ENCODE measurements at regions not wholly inside any gene's neighbourhood (a gene's known extent, or its start where the extent isn't known, plus 50 kb on each side); places are given as distances from the start of the nearest gene placed in this dataset.

DNA sequence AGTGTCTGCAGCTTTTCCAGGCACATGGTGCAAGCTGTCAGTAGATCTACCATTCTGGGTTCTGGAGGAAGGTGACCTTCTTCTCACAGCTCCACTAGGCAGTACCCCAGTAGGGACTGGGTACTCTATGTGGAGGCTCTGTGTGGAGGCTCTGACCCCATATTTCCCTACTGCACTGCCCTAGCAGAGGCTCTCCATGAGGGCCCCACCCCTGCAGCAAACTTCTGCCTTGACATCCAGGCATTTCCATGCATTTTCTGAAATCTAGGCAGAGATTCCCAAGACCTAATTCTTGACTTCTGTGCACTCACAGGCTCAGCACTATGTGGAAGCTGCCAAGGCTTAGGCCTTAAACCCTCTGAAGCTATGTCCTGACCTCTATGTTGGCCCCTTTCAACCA lies 1060.0 kb downstream of the NAALADL2 start:
- H3K4me3 ChIP-seq (ENCODE audit: low read depth, low read length) = no peak overlapping the region
- in situ Hi-C loops (cut with HindIII; ENCODE audit: low sequenced_read_pairs) = no loop called here
- DNase-seq (ENCODE audit: low read depth, low spot score) = no peak
- TF ChIP-seq, protein P1, sequence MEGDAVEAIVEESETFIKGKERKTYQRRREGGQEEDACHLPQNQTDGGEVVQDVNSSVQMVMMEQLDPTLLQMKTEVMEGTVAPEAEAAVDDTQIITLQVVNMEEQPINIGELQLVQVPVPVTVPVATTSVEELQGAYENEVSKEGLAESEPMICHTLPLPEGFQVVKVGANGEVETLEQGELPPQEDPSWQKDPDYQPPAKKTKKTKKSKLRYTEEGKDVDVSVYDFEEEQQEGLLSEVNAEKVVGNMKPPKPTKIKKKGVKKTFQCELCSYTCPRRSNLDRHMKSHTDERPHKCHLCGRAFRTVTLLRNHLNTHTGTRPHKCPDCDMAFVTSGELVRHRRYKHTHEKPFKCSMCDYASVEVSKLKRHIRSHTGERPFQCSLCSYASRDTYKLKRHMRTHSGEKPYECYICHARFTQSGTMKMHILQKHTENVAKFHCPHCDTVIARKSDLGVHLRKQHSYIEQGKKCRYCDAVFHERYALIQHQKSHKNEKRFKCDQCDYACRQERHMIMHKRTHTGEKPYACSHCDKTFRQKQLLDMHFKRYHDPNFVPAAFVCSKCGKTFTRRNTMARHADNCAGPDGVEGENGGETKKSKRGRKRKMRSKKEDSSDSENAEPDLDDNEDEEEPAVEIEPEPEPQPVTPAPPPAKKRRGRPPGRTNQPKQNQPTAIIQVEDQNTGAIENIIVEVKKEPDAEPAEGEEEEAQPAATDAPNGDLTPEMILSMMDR (IDR thresholded peaks at IDR 0.05; ENCODE audit: low read depth, low read length) = no peak

DNA sequence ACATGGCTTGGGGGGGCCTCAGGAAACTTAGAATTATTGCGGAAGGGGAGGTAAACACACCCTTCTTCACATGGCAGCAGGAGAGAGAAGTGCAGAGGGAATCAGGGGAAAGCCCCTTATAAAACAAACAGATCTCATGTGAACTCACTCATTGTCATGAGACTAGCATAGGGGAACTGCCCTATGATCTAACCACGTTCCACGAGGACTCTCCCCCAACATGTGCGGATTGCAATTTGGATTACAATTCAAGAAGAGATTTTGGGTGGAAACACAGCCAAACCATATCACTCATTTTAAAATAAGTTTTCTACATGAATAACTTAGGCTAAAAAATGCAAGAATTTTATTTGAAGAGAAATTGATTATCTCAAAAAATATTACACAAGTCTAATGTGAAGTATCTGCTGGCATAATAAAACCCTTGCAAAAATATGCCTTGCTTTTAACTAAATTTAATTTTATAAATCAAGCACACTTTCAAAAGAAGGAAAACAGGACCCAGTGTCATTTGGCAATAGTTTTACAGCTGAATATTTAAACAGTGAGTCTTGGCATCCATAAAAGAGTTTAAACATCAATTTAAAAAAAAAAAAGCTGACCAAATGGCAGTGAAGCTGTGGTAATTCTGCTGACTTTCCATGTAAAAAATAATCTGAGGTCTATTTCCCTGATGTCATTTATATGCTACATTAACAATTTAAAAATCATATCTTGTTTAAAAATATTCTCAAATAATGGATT lies 1057.2 kb downstream of the NAALADL2 start:
- DNase-seq (ENCODE audit: low read depth, low spot score) = no peak
- TF ChIP-seq, protein P1 (IDR thresholded peaks at IDR 0.05; ENCODE audit: low read depth, low read length) = no peak
- H3K4me3 ChIP-seq (ENCODE audit: low read depth, low read length) = no peak overlapping the region
- in situ Hi-C loops (cut with HindIII; ENCODE audit: low sequenced_read_pairs) = no loop called here

DNA sequence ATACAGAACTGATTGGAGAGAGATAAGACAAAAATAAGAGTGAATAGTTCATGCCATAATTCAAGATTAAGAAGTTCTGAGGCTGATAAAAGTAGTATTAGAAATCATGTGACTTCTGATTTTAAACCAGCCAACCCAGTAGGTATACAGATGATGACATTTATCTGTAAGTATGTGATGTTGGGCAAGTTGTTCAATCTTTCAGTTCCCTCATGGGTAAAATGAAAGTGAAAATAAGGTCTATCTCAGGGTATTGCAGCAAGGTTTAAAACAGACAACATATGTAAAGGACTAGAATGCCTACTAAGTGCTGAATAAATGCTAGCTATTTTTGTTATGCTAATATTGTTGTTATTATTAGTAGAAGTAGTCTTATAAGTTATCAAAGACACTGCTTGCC lies 1055.7 kb downstream of the NAALADL2 start:
- TF ChIP-seq, protein P1 (IDR thresholded peaks at IDR 0.05; ENCODE audit: low read depth, low read length) = no peak
- in situ Hi-C loops (cut with HindIII; ENCODE audit: low sequenced_read_pairs) = no loop called here
- no peak for DNase-seq (ENCODE audit: low read depth, low spot score)
- no peak overlapping the region for H3K4me3 ChIP-seq (ENCODE audit: low read depth, low read length)

DNA sequence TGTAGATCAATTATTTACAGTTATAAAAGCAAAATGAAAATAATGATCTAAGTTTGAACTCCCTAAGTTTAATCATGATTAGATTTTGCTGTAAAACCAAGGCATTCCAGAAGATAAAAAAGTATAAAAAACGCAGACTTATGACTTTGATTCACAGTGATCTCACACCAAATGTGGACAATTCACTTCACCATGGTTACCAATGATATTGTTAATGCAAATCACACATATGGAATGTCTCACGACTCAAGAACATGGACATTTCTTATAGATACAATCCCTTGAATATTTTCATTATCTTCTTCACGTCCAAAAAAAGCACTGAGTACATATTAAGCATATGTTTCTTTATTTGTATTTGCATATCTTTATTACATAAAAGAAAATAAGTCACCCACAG lies 1054.2 kb downstream of the NAALADL2 start:
- H3K4me3 ChIP-seq (ENCODE audit: low read depth, low read length) = no peak overlapping the region
- TF ChIP-seq, protein P1 (IDR thresholded peaks at IDR 0.05; ENCODE audit: low read depth, low read length) = no peak
- in situ Hi-C loops (cut with HindIII; ENCODE audit: low sequenced_read_pairs) = no loop called here
- DNase-seq (ENCODE audit: low read depth, low spot score) = no peak

DNA sequence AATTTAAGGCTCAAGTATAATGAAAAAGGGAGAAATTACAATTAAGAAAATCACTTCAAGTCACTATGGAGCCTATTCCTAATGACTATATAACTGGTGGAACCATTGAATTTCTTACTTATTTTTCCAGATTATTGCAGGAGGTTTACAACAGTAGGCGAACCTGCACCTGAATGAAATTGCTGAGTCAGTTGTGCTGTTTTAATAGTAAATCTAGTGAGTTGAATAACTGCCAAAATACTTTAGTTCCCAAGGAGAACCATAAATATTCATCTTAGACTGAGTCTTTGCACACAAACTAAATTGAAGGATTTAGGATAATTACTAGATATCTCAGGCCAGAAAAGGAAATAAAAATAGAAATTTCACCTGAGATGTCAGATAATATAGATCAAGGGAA lies 1052.8 kb downstream of the NAALADL2 start:
- H3K4me3 ChIP-seq (ENCODE audit: low read depth, low read length) = no peak overlapping the region
- in situ Hi-C loops (cut with HindIII; ENCODE audit: low sequenced_read_pairs) = no loop called here
- DNase-seq (ENCODE audit: low read depth, low spot score) = no peak
- TF ChIP-seq, protein P1 (IDR thresholded peaks at IDR 0.05; ENCODE audit: low read depth, low read length) = no peak

DNA sequence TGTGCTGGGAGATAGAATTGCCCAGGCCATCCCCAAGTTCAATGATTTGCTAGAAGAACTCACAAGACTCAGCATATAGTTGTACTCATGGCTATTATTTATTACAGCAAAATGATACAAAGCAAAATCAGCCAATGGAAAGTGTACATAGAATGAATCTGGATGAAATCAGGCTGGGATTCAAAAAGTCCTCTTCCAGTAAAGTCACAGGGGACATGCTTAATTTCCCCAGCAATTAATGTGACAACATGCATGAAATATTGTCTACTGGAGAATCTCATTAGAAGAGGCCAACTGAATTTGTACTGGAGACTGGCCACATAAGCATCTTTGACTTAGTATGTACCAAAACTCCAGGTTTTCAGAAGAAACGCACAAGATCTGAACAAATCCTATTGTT lies 1043.1 kb downstream of the NAALADL2 start:
- no peak overlapping the region for H3K4me3 ChIP-seq (ENCODE audit: low read depth, low read length)
- TF ChIP-seq, protein P1 (IDR thresholded peaks at IDR 0.05; ENCODE audit: low read depth, low read length) = no peak
- no peak for DNase-seq (ENCODE audit: low read depth, low spot score)
- in situ Hi-C loops (cut with HindIII; ENCODE audit: low sequenced_read_pairs) = no loop called here
